WTC11 (cell line): ENCODE measurements at regions not wholly inside any gene's neighbourhood (a gene's known extent, or its start where the extent isn't known, plus 50 kb on each side); places are given as distances from the start of the nearest gene placed in this dataset.

ENCODE experiments used
- ATAC-seq: fragments of 200-7000 bp; cut with Tn5 transposase; 2 replicates; pipeline ENCODE4 v1.10.0; 2021; ENCODE audit warnings: mild to moderate bottlenecking, moderate library complexity
- CTCF ChIA-PET: fragments of 300-600 bp; sonication (Branson Sonifier 250); formaldehyde crosslinking; loops from one replicate; lab custom pipeline; 2021; ENCODE audit warnings: antibody characterized with exemption; lab: Charles Lee
- POLR2A ChIA-PET: fragments of 350-600 bp; sonication (Branson Sonifier 250); formaldehyde crosslinking; loops from one replicate; lab custom pipeline; 2021; ENCODE audit warnings: antibody characterized with exemption; lab: Charles Lee
- DNase-seq: peaks from one replicate; pipeline ENCODE4 v3.0.0; 2021; ENCODE audit warnings: low spot score
- H3K27ac Mint-ChIP-seq: 2 replicates; pipeline ENCODE4 v1.8.0; 2021; ENCODE audit warnings: mixed read lengths
- H3K27me3 Mint-ChIP-seq: 2 replicates; pipeline ENCODE4 v1.8.0; 2021; ENCODE audit warnings: low read depth, mild to moderate bottlenecking, moderate library complexity, mixed read lengths
- H3K36me3 Mint-ChIP-seq: 2 replicates; pipeline ENCODE4 v1.8.0; 2021; ENCODE audit warnings: mixed read lengths
- H3K4me1 Mint-ChIP-seq: 2 replicates; pipeline ENCODE4 v1.8.0; 2022; ENCODE audit warnings: mixed read lengths
- H3K4me3 Mint-ChIP-seq: 2 replicates; pipeline ENCODE4 v1.8.0; 2021; ENCODE audit warnings: mild to moderate bottlenecking, moderate library complexity, mixed read lengths
- H3K9me3 Mint-ChIP-seq: 2 replicates; pipeline ENCODE4 v1.8.0; 2021; ENCODE audit warnings: mixed read lengths
- EMX1 ChIP-seq: fragments of 250-450 bp; sonication (Bioruptor Pico); IDR thresholded peaks from 2 replicates; pipeline ENCODE4 v1.8.0; 2021; ENCODE audit warnings: mild to moderate bottlenecking
- GTF2I ChIP-seq: fragments of 250-450 bp; sonication (Bioruptor Pico); conservative IDR thresholded peaks from 2 replicates; pipeline ENCODE4 v1.4.0; 2021; ENCODE audit warnings: mild to moderate bottlenecking
- IRF2 ChIP-seq: sonication (generic); formaldehyde crosslinking; IDR thresholded peaks from 2 replicates; pipeline ENCODE4 v1.8.0; 2022; ENCODE audit warnings: low read depth, missing genetic modification reagents, borderline replicate concordance
- KAT7 ChIP-seq: sonication (generic); formaldehyde crosslinking; IDR thresholded peaks from 2 replicates; pipeline ENCODE4 v1.8.1; 2023; ENCODE audit warnings: missing genetic modification reagents, mild to moderate bottlenecking, borderline replicate concordance
- NR2C2 ChIP-seq: sonication (generic); formaldehyde crosslinking; IDR thresholded peaks from 2 replicates; pipeline ENCODE4 v1.8.0; 2022; ENCODE audit warnings: mild to moderate bottlenecking, missing genetic modification reagents
- OVOL2 ChIP-seq: fragments of 250-450 bp; sonication (Bioruptor Pico); IDR thresholded peaks from 2 replicates; pipeline ENCODE4 v1.9.0; 2021; ENCODE audit warnings: mild to moderate bottlenecking, borderline replicate concordance
- TP53 ChIP-seq: sonication (generic); formaldehyde crosslinking; IDR thresholded peaks from 2 replicates; pipeline ENCODE4 v1.8.1; 2023; ENCODE audit warnings: mild to moderate bottlenecking, missing genetic modification reagents
- ZNF263 ChIP-seq: sonication (generic); formaldehyde crosslinking; IDR thresholded peaks from 2 replicates; pipeline ENCODE4 v1.8.1; 2022; ENCODE audit warnings: low read depth, mild to moderate bottlenecking, moderate library complexity, missing genetic modification reagents
- ZNF317 ChIP-seq: sonication (generic); formaldehyde crosslinking; IDR thresholded peaks from 2 replicates; pipeline ENCODE4 v1.8.1; 2023; ENCODE audit warnings: low read depth, mild to moderate bottlenecking, moderate library complexity, missing genetic modification reagents, borderline replicate concordance
- TF ChIP-seq, protein P1 (sequence below): sonication (generic); formaldehyde crosslinking; IDR thresholded peaks from 2 replicates; pipeline ENCODE4 v1.8.0; 2022; ENCODE audit warnings: mild to moderate bottlenecking, missing genetic modification reagents
- TF ChIP-seq, protein P2 (sequence below): sonication (generic); formaldehyde crosslinking; IDR thresholded peaks from 2 replicates; pipeline ENCODE4 v1.8.0; 2023; ENCODE audit warnings: mild to moderate bottlenecking, missing genetic modification reagents
- TF ChIP-seq, protein P3 (sequence below): sonication (generic); formaldehyde crosslinking; IDR thresholded peaks from 2 replicates; pipeline ENCODE4 v1.8.1; 2022; ENCODE audit warnings: mild to moderate bottlenecking, moderate library complexity, missing genetic modification reagents
- TF ChIP-seq, protein P4 (sequence below): sonication (generic); formaldehyde crosslinking; IDR thresholded peaks from 2 replicates; pipeline ENCODE4 v1.8.0; 2022; ENCODE audit warnings: missing genetic modification reagents
- TF ChIP-seq, protein P5 (sequence below): sonication (generic); formaldehyde crosslinking; IDR thresholded peaks from 2 replicates; pipeline ENCODE4 v1.8.1; 2022; ENCODE audit warnings: mild to moderate bottlenecking, missing genetic modification reagents, moderate library complexity, borderline replicate concordance
- TF ChIP-seq, protein P6 (sequence below): sonication (generic); formaldehyde crosslinking; conservative IDR thresholded peaks from 2 replicates; pipeline ENCODE4 v1.8.1; 2023; ENCODE audit warnings: mild to moderate bottlenecking, low read depth, missing genetic modification reagents, moderate library complexity
- TF ChIP-seq, protein P7 (sequence below): fragments of 250-450 bp; sonication (Bioruptor Pico); IDR thresholded peaks from 2 replicates; pipeline ENCODE4 v1.9.0; 2021; ENCODE audit warnings: mild to moderate bottlenecking
- TF ChIP-seq, protein P8 (sequence below): fragments of 200-600 bp; IDR thresholded peaks from 2 replicates; pipeline ENCODE4 v1.8.0; 2022; ENCODE audit warnings: antibody characterized with exemption

DNA sequence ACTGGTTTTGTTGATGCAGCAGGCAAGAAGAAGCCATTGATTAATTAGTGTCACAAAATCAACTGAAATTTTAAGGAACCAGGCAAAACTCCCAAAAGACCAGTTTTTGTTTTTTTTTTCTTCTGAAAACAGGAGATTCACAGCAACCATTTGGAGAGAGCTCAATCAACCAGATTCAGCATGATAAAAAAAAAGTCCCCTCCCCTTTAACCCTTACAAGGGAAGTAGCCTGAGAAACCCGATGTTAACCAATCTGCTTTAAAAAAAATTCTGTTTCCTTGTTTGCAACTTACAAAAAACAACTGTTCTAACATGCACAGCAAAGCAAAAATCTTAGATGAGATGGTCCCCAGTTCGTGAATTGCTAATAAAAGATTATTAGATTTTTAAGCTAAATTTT, 59.7 kb downstream of the HMHB1 start (continued):
- TF ChIP-seq EMX1 (CRISPR knock-in tag) (no peak), TP53 (no peak), IRF2 (CRISPR knock-in tag) (no peak), ZNF263 (CRISPR knock-in tag) (no peak), ZNF317 (CRISPR knock-in tag) (no peak), NR2C2 (CRISPR knock-in tag) (no peak), KAT7 (CRISPR knock-in tag) (no peak)
- TF ChIP-seq, protein P1, sequence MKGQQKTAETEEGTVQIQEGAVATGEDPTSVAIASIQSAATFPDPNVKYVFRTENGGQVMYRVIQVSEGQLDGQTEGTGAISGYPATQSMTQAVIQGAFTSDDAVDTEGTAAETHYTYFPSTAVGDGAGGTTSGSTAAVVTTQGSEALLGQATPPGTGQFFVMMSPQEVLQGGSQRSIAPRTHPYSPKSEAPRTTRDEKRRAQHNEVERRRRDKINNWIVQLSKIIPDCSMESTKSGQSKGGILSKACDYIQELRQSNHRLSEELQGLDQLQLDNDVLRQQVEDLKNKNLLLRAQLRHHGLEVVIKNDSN: no peak

DNA sequence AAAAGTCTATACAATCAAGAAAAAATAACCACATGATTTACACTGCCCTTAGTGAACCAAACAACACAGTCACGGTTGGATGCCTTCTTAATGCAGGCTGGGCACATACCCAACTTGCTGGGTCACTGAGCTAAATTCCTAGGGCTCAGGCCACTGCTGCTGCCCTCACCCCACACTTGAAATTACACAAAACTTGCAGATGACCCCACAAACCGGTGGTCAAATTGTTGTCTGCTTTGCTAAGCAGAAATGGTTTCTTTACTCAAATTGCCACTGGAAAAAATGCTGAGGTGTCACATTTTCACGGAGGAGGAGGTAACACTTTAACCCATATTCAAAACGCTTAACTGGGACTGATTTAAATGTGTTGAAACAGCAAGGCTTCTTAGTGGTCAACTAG, 62.4 kb downstream of the HMHB1 start:
- ChIA-PET POLR2A (no interaction called here), CTCF (no interaction called here)
- H3K9me3 Mint-ChIP-seq: no peaks in the 10 kb centered on the region
- no peak overlapping the region for H3K4me3 Mint-ChIP-seq
- peaks cover 58% of the 10 kb centered on the region for H3K4me1 Mint-ChIP-seq
- no peak overlapping the region for H3K27ac Mint-ChIP-seq
- H3K36me3 Mint-ChIP-seq: no peaks in the 10 kb centered on the region
- H3K27me3 Mint-ChIP-seq: no peaks in the 10 kb centered on the region
- DNase-seq (no peak), ATAC-seq (no peak)
- TF ChIP-seq, protein P2, sequence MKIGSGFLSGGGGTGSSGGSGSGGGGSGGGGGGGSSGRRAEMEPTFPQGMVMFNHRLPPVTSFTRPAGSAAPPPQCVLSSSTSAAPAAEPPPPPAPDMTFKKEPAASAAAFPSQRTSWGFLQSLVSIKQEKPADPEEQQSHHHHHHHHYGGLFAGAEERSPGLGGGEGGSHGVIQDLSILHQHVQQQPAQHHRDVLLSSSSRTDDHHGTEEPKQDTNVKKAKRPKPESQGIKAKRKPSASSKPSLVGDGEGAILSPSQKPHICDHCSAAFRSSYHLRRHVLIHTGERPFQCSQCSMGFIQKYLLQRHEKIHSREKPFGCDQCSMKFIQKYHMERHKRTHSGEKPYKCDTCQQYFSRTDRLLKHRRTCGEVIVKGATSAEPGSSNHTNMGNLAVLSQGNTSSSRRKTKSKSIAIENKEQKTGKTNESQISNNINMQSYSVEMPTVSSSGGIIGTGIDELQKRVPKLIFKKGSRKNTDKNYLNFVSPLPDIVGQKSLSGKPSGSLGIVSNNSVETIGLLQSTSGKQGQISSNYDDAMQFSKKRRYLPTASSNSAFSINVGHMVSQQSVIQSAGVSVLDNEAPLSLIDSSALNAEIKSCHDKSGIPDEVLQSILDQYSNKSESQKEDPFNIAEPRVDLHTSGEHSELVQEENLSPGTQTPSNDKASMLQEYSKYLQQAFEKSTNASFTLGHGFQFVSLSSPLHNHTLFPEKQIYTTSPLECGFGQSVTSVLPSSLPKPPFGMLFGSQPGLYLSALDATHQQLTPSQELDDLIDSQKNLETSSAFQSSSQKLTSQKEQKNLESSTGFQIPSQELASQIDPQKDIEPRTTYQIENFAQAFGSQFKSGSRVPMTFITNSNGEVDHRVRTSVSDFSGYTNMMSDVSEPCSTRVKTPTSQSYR: no peak
- TF ChIP-seq, protein P3, sequence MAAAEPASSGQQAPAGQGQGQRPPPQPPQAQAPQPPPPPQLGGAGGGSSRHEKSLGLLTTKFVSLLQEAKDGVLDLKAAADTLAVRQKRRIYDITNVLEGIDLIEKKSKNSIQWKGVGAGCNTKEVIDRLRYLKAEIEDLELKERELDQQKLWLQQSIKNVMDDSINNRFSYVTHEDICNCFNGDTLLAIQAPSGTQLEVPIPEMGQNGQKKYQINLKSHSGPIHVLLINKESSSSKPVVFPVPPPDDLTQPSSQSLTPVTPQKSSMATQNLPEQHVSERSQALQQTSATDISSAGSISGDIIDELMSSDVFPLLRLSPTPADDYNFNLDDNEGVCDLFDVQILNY (CRISPR knock-in tag): no peak
- TF ChIP-seq, protein P4, sequence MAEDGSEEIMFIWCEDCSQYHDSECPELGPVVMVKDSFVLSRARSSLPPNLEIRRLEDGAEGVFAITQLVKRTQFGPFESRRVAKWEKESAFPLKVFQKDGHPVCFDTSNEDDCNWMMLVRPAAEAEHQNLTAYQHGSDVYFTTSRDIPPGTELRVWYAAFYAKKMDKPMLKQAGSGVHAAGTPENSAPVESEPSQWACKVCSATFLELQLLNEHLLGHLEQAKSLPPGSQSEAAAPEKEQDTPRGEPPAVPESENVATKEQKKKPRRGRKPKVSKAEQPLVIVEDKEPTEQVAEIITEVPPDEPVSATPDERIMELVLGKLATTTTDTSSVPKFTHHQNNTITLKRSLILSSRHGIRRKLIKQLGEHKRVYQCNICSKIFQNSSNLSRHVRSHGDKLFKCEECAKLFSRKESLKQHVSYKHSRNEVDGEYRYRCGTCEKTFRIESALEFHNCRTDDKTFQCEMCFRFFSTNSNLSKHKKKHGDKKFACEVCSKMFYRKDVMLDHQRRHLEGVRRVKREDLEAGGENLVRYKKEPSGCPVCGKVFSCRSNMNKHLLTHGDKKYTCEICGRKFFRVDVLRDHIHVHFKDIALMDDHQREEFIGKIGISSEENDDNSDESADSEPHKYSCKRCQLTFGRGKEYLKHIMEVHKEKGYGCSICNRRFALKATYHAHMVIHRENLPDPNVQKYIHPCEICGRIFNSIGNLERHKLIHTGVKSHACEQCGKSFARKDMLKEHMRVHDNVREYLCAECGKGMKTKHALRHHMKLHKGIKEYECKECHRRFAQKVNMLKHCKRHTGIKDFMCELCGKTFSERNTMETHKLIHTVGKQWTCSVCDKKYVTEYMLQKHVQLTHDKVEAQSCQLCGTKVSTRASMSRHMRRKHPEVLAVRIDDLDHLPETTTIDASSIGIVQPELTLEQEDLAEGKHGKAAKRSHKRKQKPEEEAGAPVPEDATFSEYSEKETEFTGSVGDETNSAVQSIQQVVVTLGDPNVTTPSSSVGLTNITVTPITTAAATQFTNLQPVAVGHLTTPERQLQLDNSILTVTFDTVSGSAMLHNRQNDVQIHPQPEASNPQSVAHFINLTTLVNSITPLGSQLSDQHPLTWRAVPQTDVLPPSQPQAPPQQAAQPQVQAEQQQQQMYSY (CRISPR knock-in tag): no peak
- TF ChIP-seq, protein P1: no peak
- TF ChIP-seq ZNF317 (CRISPR knock-in tag) (no peak), TP53 (no peak), OVOL2 (no peak), GTF2I (CRISPR knock-in tag) (no peak)
- TF ChIP-seq, protein P5, sequence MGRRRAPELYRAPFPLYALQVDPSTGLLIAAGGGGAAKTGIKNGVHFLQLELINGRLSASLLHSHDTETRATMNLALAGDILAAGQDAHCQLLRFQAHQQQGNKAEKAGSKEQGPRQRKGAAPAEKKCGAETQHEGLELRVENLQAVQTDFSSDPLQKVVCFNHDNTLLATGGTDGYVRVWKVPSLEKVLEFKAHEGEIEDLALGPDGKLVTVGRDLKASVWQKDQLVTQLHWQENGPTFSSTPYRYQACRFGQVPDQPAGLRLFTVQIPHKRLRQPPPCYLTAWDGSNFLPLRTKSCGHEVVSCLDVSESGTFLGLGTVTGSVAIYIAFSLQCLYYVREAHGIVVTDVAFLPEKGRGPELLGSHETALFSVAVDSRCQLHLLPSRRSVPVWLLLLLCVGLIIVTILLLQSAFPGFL (CRISPR knock-in tag): no peak
- TF ChIP-seq, protein P6, sequence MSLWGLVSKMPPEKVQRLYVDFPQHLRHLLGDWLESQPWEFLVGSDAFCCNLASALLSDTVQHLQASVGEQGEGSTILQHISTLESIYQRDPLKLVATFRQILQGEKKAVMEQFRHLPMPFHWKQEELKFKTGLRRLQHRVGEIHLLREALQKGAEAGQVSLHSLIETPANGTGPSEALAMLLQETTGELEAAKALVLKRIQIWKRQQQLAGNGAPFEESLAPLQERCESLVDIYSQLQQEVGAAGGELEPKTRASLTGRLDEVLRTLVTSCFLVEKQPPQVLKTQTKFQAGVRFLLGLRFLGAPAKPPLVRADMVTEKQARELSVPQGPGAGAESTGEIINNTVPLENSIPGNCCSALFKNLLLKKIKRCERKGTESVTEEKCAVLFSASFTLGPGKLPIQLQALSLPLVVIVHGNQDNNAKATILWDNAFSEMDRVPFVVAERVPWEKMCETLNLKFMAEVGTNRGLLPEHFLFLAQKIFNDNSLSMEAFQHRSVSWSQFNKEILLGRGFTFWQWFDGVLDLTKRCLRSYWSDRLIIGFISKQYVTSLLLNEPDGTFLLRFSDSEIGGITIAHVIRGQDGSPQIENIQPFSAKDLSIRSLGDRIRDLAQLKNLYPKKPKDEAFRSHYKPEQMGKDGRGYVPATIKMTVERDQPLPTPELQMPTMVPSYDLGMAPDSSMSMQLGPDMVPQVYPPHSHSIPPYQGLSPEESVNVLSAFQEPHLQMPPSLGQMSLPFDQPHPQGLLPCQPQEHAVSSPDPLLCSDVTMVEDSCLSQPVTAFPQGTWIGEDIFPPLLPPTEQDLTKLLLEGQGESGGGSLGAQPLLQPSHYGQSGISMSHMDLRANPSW (CRISPR knock-in tag): no peak
- TF ChIP-seq, protein P7, sequence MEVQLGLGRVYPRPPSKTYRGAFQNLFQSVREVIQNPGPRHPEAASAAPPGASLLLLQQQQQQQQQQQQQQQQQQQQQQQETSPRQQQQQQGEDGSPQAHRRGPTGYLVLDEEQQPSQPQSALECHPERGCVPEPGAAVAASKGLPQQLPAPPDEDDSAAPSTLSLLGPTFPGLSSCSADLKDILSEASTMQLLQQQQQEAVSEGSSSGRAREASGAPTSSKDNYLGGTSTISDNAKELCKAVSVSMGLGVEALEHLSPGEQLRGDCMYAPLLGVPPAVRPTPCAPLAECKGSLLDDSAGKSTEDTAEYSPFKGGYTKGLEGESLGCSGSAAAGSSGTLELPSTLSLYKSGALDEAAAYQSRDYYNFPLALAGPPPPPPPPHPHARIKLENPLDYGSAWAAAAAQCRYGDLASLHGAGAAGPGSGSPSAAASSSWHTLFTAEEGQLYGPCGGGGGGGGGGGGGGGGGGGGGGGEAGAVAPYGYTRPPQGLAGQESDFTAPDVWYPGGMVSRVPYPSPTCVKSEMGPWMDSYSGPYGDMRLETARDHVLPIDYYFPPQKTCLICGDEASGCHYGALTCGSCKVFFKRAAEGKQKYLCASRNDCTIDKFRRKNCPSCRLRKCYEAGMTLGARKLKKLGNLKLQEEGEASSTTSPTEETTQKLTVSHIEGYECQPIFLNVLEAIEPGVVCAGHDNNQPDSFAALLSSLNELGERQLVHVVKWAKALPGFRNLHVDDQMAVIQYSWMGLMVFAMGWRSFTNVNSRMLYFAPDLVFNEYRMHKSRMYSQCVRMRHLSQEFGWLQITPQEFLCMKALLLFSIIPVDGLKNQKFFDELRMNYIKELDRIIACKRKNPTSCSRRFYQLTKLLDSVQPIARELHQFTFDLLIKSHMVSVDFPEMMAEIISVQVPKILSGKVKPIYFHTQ: no peak
- TF ChIP-seq, protein P8, sequence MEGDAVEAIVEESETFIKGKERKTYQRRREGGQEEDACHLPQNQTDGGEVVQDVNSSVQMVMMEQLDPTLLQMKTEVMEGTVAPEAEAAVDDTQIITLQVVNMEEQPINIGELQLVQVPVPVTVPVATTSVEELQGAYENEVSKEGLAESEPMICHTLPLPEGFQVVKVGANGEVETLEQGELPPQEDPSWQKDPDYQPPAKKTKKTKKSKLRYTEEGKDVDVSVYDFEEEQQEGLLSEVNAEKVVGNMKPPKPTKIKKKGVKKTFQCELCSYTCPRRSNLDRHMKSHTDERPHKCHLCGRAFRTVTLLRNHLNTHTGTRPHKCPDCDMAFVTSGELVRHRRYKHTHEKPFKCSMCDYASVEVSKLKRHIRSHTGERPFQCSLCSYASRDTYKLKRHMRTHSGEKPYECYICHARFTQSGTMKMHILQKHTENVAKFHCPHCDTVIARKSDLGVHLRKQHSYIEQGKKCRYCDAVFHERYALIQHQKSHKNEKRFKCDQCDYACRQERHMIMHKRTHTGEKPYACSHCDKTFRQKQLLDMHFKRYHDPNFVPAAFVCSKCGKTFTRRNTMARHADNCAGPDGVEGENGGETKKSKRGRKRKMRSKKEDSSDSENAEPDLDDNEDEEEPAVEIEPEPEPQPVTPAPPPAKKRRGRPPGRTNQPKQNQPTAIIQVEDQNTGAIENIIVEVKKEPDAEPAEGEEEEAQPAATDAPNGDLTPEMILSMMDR: no peak
